ENCODE measurements at regions not wholly inside any gene's neighbourhood (a gene's known extent, or its start where the extent isn't known, plus 50 kb on each side); places are given as distances from the start of the nearest gene placed in this dataset.

- Histone ChIP-seq H3K4me1 (ENCODE audit: control insufficient read depth, insufficient read depth, low read length) (no peaks in the 10 kb centered on the region), H3K27me3 (ENCODE audit: control insufficient read depth, insufficient read depth, low read length) (no peaks in the 10 kb centered on the region), H3K36me3 (ENCODE audit: control insufficient read depth, insufficient read depth, low read length) (no peaks in the 10 kb centered on the region), H3K4me3 (ENCODE audit: low read depth, low read length) (no peak overlapping the region), H3K9me3 (ENCODE audit: control insufficient read depth, insufficient read depth, low read length) (no peaks in the 10 kb centered on the region), H3K9ac (ENCODE audit: low read depth, low read length) (no peak overlapping the region)
Measured at GRCh38 chr3:132898141-132898540, 140.1 kb upstream of the TMEM108 start.

- Histone ChIP-seq H3K4me1 (ENCODE audit: control insufficient read depth, insufficient read depth, low read length) (no peaks in the 10 kb centered on the region), H3K36me3 (ENCODE audit: control insufficient read depth, insufficient read depth, low read length) (no peaks in the 10 kb centered on the region), H3K4me3 (ENCODE audit: low read depth, low read length) (no peak overlapping the region), H3K27me3 (ENCODE audit: control insufficient read depth, insufficient read depth, low read length) (no peaks in the 10 kb centered on the region), H3K9me3 (ENCODE audit: control insufficient read depth, insufficient read depth, low read length) (no peaks in the 10 kb centered on the region), H3K9ac (ENCODE audit: low read depth, low read length) (no peak overlapping the region)
Measured at GRCh38 chr3:132892956-132893355, 145.2 kb upstream of the TMEM108 start.

GRCh38 chr3:132881756-132882409, 156.3 kb upstream of the TMEM108 start:
- Histone ChIP-seq H3K4me1 (ENCODE audit: control insufficient read depth, insufficient read depth, low read length) (peaks cover 2% of the 10 kb centered on the region), H3K9ac (ENCODE audit: low read depth, low read length) (no peak overlapping the region), H3K9me3 (ENCODE audit: control insufficient read depth, insufficient read depth, low read length) (no peaks in the 10 kb centered on the region), H3K4me3 (ENCODE audit: low read depth, low read length) (no peak overlapping the region), H3K27me3 (ENCODE audit: control insufficient read depth, insufficient read depth, low read length) (peaks cover 24% of the 10 kb centered on the region), H3K36me3 (ENCODE audit: control insufficient read depth, insufficient read depth, low read length) (no peaks in the 10 kb centered on the region)

GRCh38 chr3:132880986-132881385, 157.2 kb upstream of the TMEM108 start:
- no peak overlapping the region for H3K9ac ChIP-seq (ENCODE audit: low read depth, low read length)
- no peaks in the 10 kb centered on the region for H3K9me3 ChIP-seq (ENCODE audit: control insufficient read depth, insufficient read depth, low read length)

GRCh38 chr3:132879656-132880055, 157.4 kb upstream of the NPHP3 start:
- Histone ChIP-seq H3K4me3 (ENCODE audit: low read depth, low read length) (no peak overlapping the region), H3K9me3 (ENCODE audit: control insufficient read depth, insufficient read depth, low read length) (no peaks in the 10 kb centered on the region), H3K36me3 (ENCODE audit: control insufficient read depth, insufficient read depth, low read length) (no peaks in the 10 kb centered on the region), H3K4me1 (ENCODE audit: control insufficient read depth, insufficient read depth, low read length) (peaks cover 2% of the 10 kb centered on the region), H3K27me3 (ENCODE audit: control insufficient read depth, insufficient read depth, low read length) (peaks cover 24% of the 10 kb centered on the region), H3K9ac (ENCODE audit: low read depth, low read length) (no peak overlapping the region)

More at GRCh38 chr3:132880986-132881385, 157.2 kb upstream of the TMEM108 start:
- no peak overlapping the region for H3K4me3 ChIP-seq (ENCODE audit: low read depth, low read length)
- H3K4me1 ChIP-seq (ENCODE audit: control insufficient read depth, insufficient read depth, low read length) = peaks cover 2% of the 10 kb centered on the region
- no peaks in the 10 kb centered on the region for H3K36me3 ChIP-seq (ENCODE audit: control insufficient read depth, insufficient read depth, low read length)
- peaks cover 24% of the 10 kb centered on the region for H3K27me3 ChIP-seq (ENCODE audit: control insufficient read depth, insufficient read depth, low read length)

GRCh38 chr3:132874701-132875100, 152.5 kb upstream of the NPHP3 start:
- no peak overlapping the region for H3K9ac ChIP-seq (ENCODE audit: low read depth, low read length)
- no peaks in the 10 kb centered on the region for H3K9me3 ChIP-seq (ENCODE audit: control insufficient read depth, insufficient read depth, low read length)
- H3K27me3 ChIP-seq (ENCODE audit: control insufficient read depth, insufficient read depth, low read length) = peaks cover 6% of the 10 kb centered on the region
- peaks cover under 1% of the 10 kb centered on the region for H3K4me1 ChIP-seq (ENCODE audit: control insufficient read depth, insufficient read depth, low read length)
- H3K4me3 ChIP-seq (ENCODE audit: low read depth, low read length) = no peak overlapping the region
- H3K36me3 ChIP-seq (ENCODE audit: control insufficient read depth, insufficient read depth, low read length) = no peaks in the 10 kb centered on the region

- no peak overlapping the region for H3K4me3 ChIP-seq (ENCODE audit: low read depth, low read length)
- no peak overlapping the region for H3K9ac ChIP-seq (ENCODE audit: low read depth, low read length)
- H3K4me1 ChIP-seq (ENCODE audit: control insufficient read depth, insufficient read depth, low read length) = peaks cover 2% of the 10 kb centered on the region
- no peaks in the 10 kb centered on the region for H3K27me3 ChIP-seq (ENCODE audit: control insufficient read depth, insufficient read depth, low read length)
- no peaks in the 10 kb centered on the region for H3K36me3 ChIP-seq (ENCODE audit: control insufficient read depth, insufficient read depth, low read length)
- H3K9me3 ChIP-seq (ENCODE audit: control insufficient read depth, insufficient read depth, low read length) = no peaks in the 10 kb centered on the region
Measured at GRCh38 chr3:132872711-132873110, 150.5 kb upstream of the NPHP3 start.

GRCh38 chr3:132871956-132872355, 149.7 kb upstream of the NPHP3 start:
- Histone ChIP-seq H3K4me1 (ENCODE audit: control insufficient read depth, insufficient read depth, low read length) (peaks cover 2% of the 10 kb centered on the region), H3K9me3 (ENCODE audit: control insufficient read depth, insufficient read depth, low read length) (no peaks in the 10 kb centered on the region), H3K36me3 (ENCODE audit: control insufficient read depth, insufficient read depth, low read length) (no peaks in the 10 kb centered on the region), H3K9ac (ENCODE audit: low read depth, low read length) (no peak overlapping the region), H3K4me3 (ENCODE audit: low read depth, low read length) (no peak overlapping the region), H3K27me3 (ENCODE audit: control insufficient read depth, insufficient read depth, low read length) (no peaks in the 10 kb centered on the region)

GRCh38 chr3:132870541-132870940, 148.3 kb upstream of the NPHP3 start:
- Histone ChIP-seq H3K9me3 (ENCODE audit: control insufficient read depth, insufficient read depth, low read length) (no peaks in the 10 kb centered on the region), H3K27me3 (ENCODE audit: control insufficient read depth, insufficient read depth, low read length) (no peaks in the 10 kb centered on the region), H3K9ac (ENCODE audit: low read depth, low read length) (no peak overlapping the region), H3K36me3 (ENCODE audit: control insufficient read depth, insufficient read depth, low read length) (no peaks in the 10 kb centered on the region), H3K4me1 (ENCODE audit: control insufficient read depth, insufficient read depth, low read length) (peaks cover 2% of the 10 kb centered on the region), H3K4me3 (ENCODE audit: low read depth, low read length) (no peak overlapping the region)

- no peak overlapping the region for H3K9ac ChIP-seq (ENCODE audit: low read depth, low read length)
- no peaks in the 10 kb centered on the region for H3K9me3 ChIP-seq (ENCODE audit: control insufficient read depth, insufficient read depth, low read length)
- H3K27me3 ChIP-seq (ENCODE audit: control insufficient read depth, insufficient read depth, low read length) = no peaks in the 10 kb centered on the region
- no peak overlapping the region for H3K4me3 ChIP-seq (ENCODE audit: low read depth, low read length)
- no peaks in the 10 kb centered on the region for H3K36me3 ChIP-seq (ENCODE audit: control insufficient read depth, insufficient read depth, low read length)
- H3K4me1 ChIP-seq (ENCODE audit: control insufficient read depth, insufficient read depth, low read length) = peaks cover 2% of the 10 kb centered on the region
Measured at GRCh38 chr3:132867956-132868355, 145.7 kb upstream of the NPHP3 start.

- Histone ChIP-seq H3K4me3 (ENCODE audit: low read depth, low read length) (no peak overlapping the region), H3K27me3 (ENCODE audit: control insufficient read depth, insufficient read depth, low read length) (no peaks in the 10 kb centered on the region), H3K4me1 (ENCODE audit: control insufficient read depth, insufficient read depth, low read length) (peaks cover 2% of the 10 kb centered on the region), H3K9me3 (ENCODE audit: control insufficient read depth, insufficient read depth, low read length) (no peaks in the 10 kb centered on the region), H3K9ac (ENCODE audit: low read depth, low read length) (no peak overlapping the region), H3K36me3 (ENCODE audit: control insufficient read depth, insufficient read depth, low read length) (no peaks in the 10 kb centered on the region)
Measured at GRCh38 chr3:132867526-132867925, 145.3 kb upstream of the NPHP3 start.

- H3K36me3 ChIP-seq (ENCODE audit: control insufficient read depth, insufficient read depth, low read length) = no peaks in the 10 kb centered on the region
- no peaks in the 10 kb centered on the region for H3K27me3 ChIP-seq (ENCODE audit: control insufficient read depth, insufficient read depth, low read length)
- H3K4me3 ChIP-seq (ENCODE audit: low read depth, low read length) = no peak overlapping the region
- no peak overlapping the region for H3K9ac ChIP-seq (ENCODE audit: low read depth, low read length)
- no peaks in the 10 kb centered on the region for H3K4me1 ChIP-seq (ENCODE audit: control insufficient read depth, insufficient read depth, low read length)
- H3K9me3 ChIP-seq (ENCODE audit: control insufficient read depth, insufficient read depth, low read length) = no peaks in the 10 kb centered on the region
Measured at GRCh38 chr3:132857317-132857716, 135.1 kb upstream of the NPHP3 start.
